SK-N-SH (cell line): ENCODE measurements at regions not wholly inside any gene's neighbourhood (a gene's known extent, or its start where the extent isn't known, plus 50 kb on each side); places are given as distances from the start of the nearest gene placed in this dataset.

Source experiments
- CTCF ChIA-PET: fragments of 300-600, 350-600 bp; formaldehyde crosslinking; extraction: SDS; loops from one replicate; lab custom pipeline; 2021; lab: Yijun Ruan, JAX
- POLR2A ChIA-PET: fragments of 350-600 bp; sonication (Branson Sonifier 250); formaldehyde crosslinking; extraction: SDS; loops from one replicate; lab custom pipeline; 2020; ENCODE audit warnings: antibody characterized with exemption, inconsistent platforms; lab: Yijun Ruan, JAX
- DNase-seq: peaks from one replicate; pipeline ENCODE4 v3.0.0; 2012
- H2AFZ ChIP-seq: fragments of 200-600 bp; sonication (generic); 2 replicates; pipeline ENCODE4 v1.8.1; 2016; ENCODE audit warnings: antibody characterized with exemption, mild to moderate bottlenecking, low read depth
- H3F3A ChIP-seq: fragments of 200-600 bp; sonication (generic); replicated peaks from 2 replicates; pipeline ENCODE3; 2016; ENCODE audit warnings: antibody characterized with exemption, mild to moderate bottlenecking; ENCODE audit not compliant: insufficient read depth
- H3K27ac ChIP-seq, 2 experiments: fragments of 200-500 bp in 1 of 2; fragments of 200-600 bp in 1 of 2; sonication (Bioruptor generic) in 1 of 2; sonication (generic), shearing (Covaris generic) in 1 of 2; 2 replicates each; pipeline versions ENCODE4 v1.5.1 to v1.6.1; 2014 to 2016; ENCODE audit warnings: low read depth in 2 of 2, inconsistent platforms in 1 of 2, low read length in 1 of 2, mild to moderate bottlenecking in 1 of 2, mixed read lengths in 1 of 2
- H3K27me3 ChIP-seq: fragments of 200-600 bp; sonication (generic), shearing (Covaris generic); 2 replicates; pipeline ENCODE4 v1.6.1; 2016; ENCODE audit warnings: mixed run types; ENCODE audit not compliant: insufficient read depth
- H3K36me3 ChIP-seq, 2 experiments: fragments of 200-500 bp in 1 of 2; fragments of 200-600 bp in 1 of 2; sonication (Bioruptor generic) in 1 of 2; sonication (generic) in 1 of 2; replicated peaks in 1 of 2; 2 replicates each; pipeline versions ENCODE3 to v1.5.1; 2014 to 2016; ENCODE audit warnings: low read length in 1 of 2, mild to moderate bottlenecking in 1 of 2; ENCODE audit not compliant: insufficient read depth in 2 of 2, control insufficient read depth in 1 of 2
- H3K4me1 ChIP-seq, 2 experiments: fragments of 200-500 bp in 1 of 2; fragments of 200-600 bp in 1 of 2; sonication (Bioruptor generic) in 1 of 2; sonication (generic), shearing (Covaris generic) in 1 of 2; 2 replicates each; pipeline versions ENCODE4 v1.5.1 to v1.6.1; 2014 to 2016; ENCODE audit warnings: low read depth in 1 of 2, low read length in 1 of 2, mixed run types in 1 of 2; ENCODE audit not compliant: insufficient read depth in 2 of 2, control insufficient read depth in 1 of 2
- H3K4me2 ChIP-seq: fragments of 200-600 bp; sonication (generic), shearing (Covaris generic); 2 replicates; pipeline ENCODE4 v1.6.1; 2017; ENCODE audit warnings: mixed run types
- H3K4me3 ChIP-seq, 2 experiments: fragments of 200-500 bp in 1 of 2; fragments of 200-600 bp in 1 of 2; sonication (Bioruptor generic) in 1 of 2; sonication (generic), shearing (Covaris generic) in 1 of 2; 2 replicates each; pipeline versions ENCODE4 v1.5.1 to v1.8.1; 2014 to 2016; ENCODE audit warnings: low read depth in 2 of 2, inconsistent platforms in 1 of 2, low read length in 1 of 2, mild to moderate bottlenecking in 1 of 2, mixed read lengths in 1 of 2, moderate library complexity in 1 of 2
- H3K79me2 ChIP-seq: fragments of 200-600 bp; sonication (generic); 2 replicates; pipeline ENCODE4 v1.8.1; 2017; ENCODE audit warnings: mild to moderate bottlenecking; ENCODE audit not compliant: insufficient read depth
- H3K9ac ChIP-seq: fragments of 200-600 bp; sonication (generic); 2 replicates; pipeline ENCODE4 v1.6.1; 2017; ENCODE audit warnings: mixed run types
- H3K9me2 ChIP-seq: fragments of 200-600 bp; sonication (generic); 2 replicates; pipeline ENCODE4 v1.6.1; 2017; ENCODE audit warnings: mixed run types
- H3K9me3 ChIP-seq: fragments of 200-600 bp; sonication (generic); 2 replicates; pipeline ENCODE4 v1.6.1; 2017; ENCODE audit warnings: mixed run types, mild to moderate bottlenecking, moderate library complexity
- H4K20me1 ChIP-seq: fragments of 200-600 bp; sonication (generic); 2 replicates; pipeline ENCODE4 v1.6.1; 2017; ENCODE audit warnings: mild to moderate bottlenecking, mixed run types; ENCODE audit not compliant: insufficient read depth
- FOXJ3 ChIP-seq: sonication (generic); formaldehyde crosslinking; IDR thresholded peaks from 2 replicates; pipeline ENCODE4 v1.5.1; 2020; ENCODE audit warnings: mild to moderate bottlenecking, missing genetic modification reagents
- GABPA ChIP-seq: IDR thresholded peaks from 2 replicates; pipeline ENCODE4 v1.4.0; 2012; ENCODE audit warnings: low read depth, mild to moderate bottlenecking
- GATA2 ChIP-seq: sonication (generic); formaldehyde crosslinking; IDR thresholded peaks from 2 replicates; pipeline ENCODE4 v1.5.0; 2020; ENCODE audit warnings: mild to moderate bottlenecking, missing genetic modification reagents
- JUND ChIP-seq: IDR thresholded peaks from 2 replicates; pipeline ENCODE4 v1.4.0; 2012
- MEF2A ChIP-seq: IDR thresholded peaks from 2 replicates; pipeline ENCODE4 v1.4.0; 2012; ENCODE audit warnings: low read depth, borderline replicate concordance
- MXI1 ChIP-seq: IDR thresholded peaks from 2 replicates; pipeline ENCODE4 v1.6.1; 2012; ENCODE audit warnings: mild to moderate bottlenecking, low read depth, low read length, improper control_type of control experiment
- POLR2AphosphoS5 ChIP-seq: IDR thresholded peaks from 2 replicates; pipeline ENCODE4 v1.6.1; 2012; ENCODE audit warnings: low read depth, low read length
- RAD21 ChIP-seq: IDR thresholded peaks from 2 replicates; pipeline ENCODE4 v1.6.1; 2012; ENCODE audit warnings: mild to moderate bottlenecking, low read length
- TAF1 ChIP-seq: IDR thresholded peaks from 2 replicates; pipeline ENCODE4 v1.6.1; 2012; ENCODE audit warnings: low read depth, mild to moderate bottlenecking, low read length, moderate library complexity, borderline replicate concordance
- TCF12 ChIP-seq: IDR thresholded peaks from 2 replicates; pipeline ENCODE4 v1.4.0; 2012
- TEAD4 ChIP-seq: IDR thresholded peaks from 2 replicates; pipeline ENCODE4 v1.4.0; 2012; ENCODE audit warnings: mild to moderate bottlenecking, borderline replicate concordance; ENCODE audit not compliant: insufficient read depth
- YY1 ChIP-seq: IDR thresholded peaks from 2 replicates; pipeline ENCODE4 v1.4.0; 2012; ENCODE audit warnings: low read depth, mild to moderate bottlenecking
- WGBS: methylation state at CpG from one replicate; pipeline ENCODE4 v1.1.6; 2017; ENCODE audit warnings: low lambda C conversion rate; 5-methylcytosine and 5-hydroxymethylcytosine counted together
- TF ChIP-seq, protein P1 (sequence below): IDR thresholded peaks from 2 replicates; pipeline ENCODE4 v1.4.0; 2012; ENCODE audit warnings: low read depth, borderline replicate concordance
- TF ChIP-seq, protein P2 (sequence below): IDR thresholded peaks from 2 replicates; pipeline ENCODE4; 2012
- TF ChIP-seq, protein P3 (sequence below): fragments of 150-350 bp; IDR thresholded peaks from 2 replicates; pipeline ENCODE4 v1.6.1; 2017; ENCODE audit warnings: antibody characterized with exemption, low read length, low read depth, borderline replicate concordance

DNA sequence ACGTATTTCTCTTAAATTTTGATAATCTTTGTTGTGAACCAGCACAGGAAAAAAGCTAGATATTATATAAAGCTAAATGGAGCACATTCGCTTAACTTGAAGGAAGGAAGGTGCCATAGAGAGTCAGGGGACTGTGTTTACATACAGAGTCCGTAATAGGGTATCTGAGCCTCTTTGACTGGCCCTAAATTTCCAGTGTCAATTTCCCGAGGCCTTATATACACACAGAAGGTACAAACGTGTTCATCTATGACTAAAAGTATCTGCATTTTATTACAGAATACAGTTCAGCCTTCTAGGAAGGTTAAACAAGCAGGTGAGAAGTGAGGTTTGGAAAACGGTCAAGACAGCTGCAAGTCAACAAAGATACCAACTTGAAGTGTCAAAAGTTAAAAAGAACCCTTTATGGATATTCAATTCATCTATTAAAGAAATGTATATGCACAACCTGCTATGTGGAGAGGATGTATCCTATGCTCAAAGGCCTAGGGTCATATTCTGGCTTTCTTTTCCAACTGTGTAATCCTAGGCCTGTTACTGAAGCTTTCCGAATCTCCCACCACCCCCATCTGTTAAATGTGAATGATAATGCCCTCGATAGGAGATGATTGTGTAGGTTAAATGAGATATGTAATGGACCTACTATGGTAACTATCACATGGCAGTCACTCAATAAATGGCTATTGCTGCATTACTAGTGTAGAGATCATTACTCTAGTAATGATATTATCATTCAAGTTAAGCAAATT is 263.7 kb upstream of the MAF start:
- TF ChIP-seq MXI1 (no peak), JUND (no peak), YY1 (no peak), TEAD4 (no peak), GATA2 (no peak), MEF2A (no peak), TAF1 (no peak), FOXJ3 (CRISPR knock-in tag) (no peak), TCF12 (no peak), GABPA (no peak), POLR2AphosphoS5 (no peak), RAD21 (no peak)
- TF ChIP-seq, protein P1, sequence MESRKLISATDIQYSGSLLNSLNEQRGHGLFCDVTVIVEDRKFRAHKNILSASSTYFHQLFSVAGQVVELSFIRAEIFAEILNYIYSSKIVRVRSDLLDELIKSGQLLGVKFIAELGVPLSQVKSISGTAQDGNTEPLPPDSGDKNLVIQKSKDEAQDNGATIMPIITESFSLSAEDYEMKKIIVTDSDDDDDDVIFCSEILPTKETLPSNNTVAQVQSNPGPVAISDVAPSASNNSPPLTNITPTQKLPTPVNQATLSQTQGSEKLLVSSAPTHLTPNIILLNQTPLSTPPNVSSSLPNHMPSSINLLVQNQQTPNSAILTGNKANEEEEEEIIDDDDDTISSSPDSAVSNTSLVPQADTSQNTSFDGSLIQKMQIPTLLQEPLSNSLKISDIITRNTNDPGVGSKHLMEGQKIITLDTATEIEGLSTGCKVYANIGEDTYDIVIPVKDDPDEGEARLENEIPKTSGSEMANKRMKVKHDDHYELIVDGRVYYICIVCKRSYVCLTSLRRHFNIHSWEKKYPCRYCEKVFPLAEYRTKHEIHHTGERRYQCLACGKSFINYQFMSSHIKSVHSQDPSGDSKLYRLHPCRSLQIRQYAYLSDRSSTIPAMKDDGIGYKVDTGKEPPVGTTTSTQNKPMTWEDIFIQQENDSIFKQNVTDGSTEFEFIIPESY = no peak
- TF ChIP-seq, protein P2, sequence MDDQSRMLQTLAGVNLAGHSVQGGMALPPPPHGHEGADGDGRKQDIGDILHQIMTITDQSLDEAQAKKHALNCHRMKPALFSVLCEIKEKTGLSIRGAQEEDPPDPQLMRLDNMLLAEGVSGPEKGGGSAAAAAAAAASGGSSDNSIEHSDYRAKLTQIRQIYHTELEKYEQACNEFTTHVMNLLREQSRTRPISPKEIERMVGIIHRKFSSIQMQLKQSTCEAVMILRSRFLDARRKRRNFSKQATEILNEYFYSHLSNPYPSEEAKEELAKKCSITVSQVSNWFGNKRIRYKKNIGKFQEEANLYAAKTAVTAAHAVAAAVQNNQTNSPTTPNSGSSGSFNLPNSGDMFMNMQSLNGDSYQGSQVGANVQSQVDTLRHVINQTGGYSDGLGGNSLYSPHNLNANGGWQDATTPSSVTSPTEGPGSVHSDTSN = no peak
- TF ChIP-seq, protein P3, sequence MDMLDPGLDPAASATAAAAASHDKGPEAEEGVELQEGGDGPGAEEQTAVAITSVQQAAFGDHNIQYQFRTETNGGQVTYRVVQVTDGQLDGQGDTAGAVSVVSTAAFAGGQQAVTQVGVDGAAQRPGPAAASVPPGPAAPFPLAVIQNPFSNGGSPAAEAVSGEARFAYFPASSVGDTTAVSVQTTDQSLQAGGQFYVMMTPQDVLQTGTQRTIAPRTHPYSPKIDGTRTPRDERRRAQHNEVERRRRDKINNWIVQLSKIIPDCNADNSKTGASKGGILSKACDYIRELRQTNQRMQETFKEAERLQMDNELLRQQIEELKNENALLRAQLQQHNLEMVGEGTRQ = no peak
- H3K79me2 ChIP-seq = no peaks in the 10 kb centered on the region
- POLR2A ChIA-PET = no interaction called here

More for the DNA sequence above, 263.7 kb upstream of the MAF start:
- no peak overlapping the region for H3K4me2 ChIP-seq
- no peaks in the 10 kb centered on the region for H4K20me1 ChIP-seq
- H3K4me1 ChIP-seq = no peaks in the 10 kb centered on the region
- H3K4me3 ChIP-seq = no peak overlapping the region
- DNase-seq = no peak
- no peaks in the 10 kb centered on the region for H3K27me3 ChIP-seq
- H3K9me2 ChIP-seq = no peaks in the 10 kb centered on the region
- no peaks in the 10 kb centered on the region for H3F3A ChIP-seq
- no peak overlapping the region for H3K27ac ChIP-seq
- H2AFZ ChIP-seq = no peak overlapping the region
- no peaks in the 10 kb centered on the region for H3K9me3 ChIP-seq
- H3K9ac ChIP-seq = no peak overlapping the region
- H3K36me3 ChIP-seq = no peaks in the 10 kb centered on the region
- 9% methylated on average over 8 of the region's 8 CpGs for WGBS
- CTCF ChIA-PET = interaction anchor here (1.0 kb wide), 1 partner anchor 262 kb away, joined by 4 read pairs; no protein-coding TSS in a partner anchor
